Natural killer cell (primary cell): ENCODE measurements at regions not wholly inside any gene's neighbourhood (a gene's known extent, or its start where the extent isn't known, plus 50 kb on each side); places are given as distances from the start of the nearest gene placed in this dataset.

ENCODE experiments used
- ATAC-seq, 3 donors: fragments of 150-1000 bp in 2 of 3; fragments of 200-7000 bp in 1 of 3; cut with Tn5 transposase; 1 replicate in 1 of 3; 2 replicates in 2 of 3; pipeline ENCODE4 v1.10.0; 2021; ENCODE audit warnings: mild to moderate bottlenecking in 2 of 3, moderate library complexity in 2 of 3
- DNase-seq, 2 donors: peaks; one replicate each; pipeline versions ENCODE4 v3.0.0 to v3.0.0-alpha.2; 2013 to 2021; ENCODE audit warnings: mixed read lengths in 1 of 2
- H3K27ac ChIP-seq: one replicate; pipeline ENCODE4 v1.5.1; 2013; ENCODE audit warnings: mild to moderate bottlenecking, low read length
- H3K27me3 ChIP-seq: one replicate; pipeline ENCODE4 v1.6.1; 2013; ENCODE audit warnings: low read length; ENCODE audit not compliant: control insufficient read depth, insufficient read depth
- H3K36me3 ChIP-seq: one replicate; pipeline ENCODE4 v1.6.1; 2013; ENCODE audit warnings: low read length; ENCODE audit not compliant: control insufficient read depth, insufficient read depth
- H3K4me1 ChIP-seq: one replicate; pipeline ENCODE4 v1.6.1; 2013; ENCODE audit warnings: low read length; ENCODE audit not compliant: control insufficient read depth, insufficient read depth
- H3K4me3 ChIP-seq: one replicate; pipeline ENCODE4 v1.5.1; 2013; ENCODE audit warnings: low read length
- H3K9me3 ChIP-seq: one replicate; pipeline ENCODE4 v1.6.1; 2013; ENCODE audit warnings: low read length; ENCODE audit not compliant: control insufficient read depth, insufficient read depth
- H3K27ac Mint-ChIP-seq, 2 donors: one replicate each; pipeline ENCODE4 v1.8.0; 2022; ENCODE audit warnings: mild to moderate bottlenecking in 2 of 2, mixed read lengths in 2 of 2, moderate library complexity in 1 of 2
- H3K27me3 Mint-ChIP-seq, 2 donors: one replicate each; pipeline ENCODE4 v1.8.0; 2022; ENCODE audit warnings: low read depth in 2 of 2, mixed read lengths in 2 of 2
- H3K36me3 Mint-ChIP-seq: one replicate; pipeline ENCODE4 v1.8.0; 2022; ENCODE audit warnings: mixed read lengths
- H3K4me1 Mint-ChIP-seq, 2 donors: one replicate each; pipeline ENCODE4 v1.8.0; 2022; ENCODE audit warnings: mixed read lengths in 2 of 2
- H3K4me3 Mint-ChIP-seq: one replicate; pipeline ENCODE4 v1.8.0; 2022; ENCODE audit warnings: mild to moderate bottlenecking, moderate library complexity, mixed read lengths
- H3K9me3 Mint-ChIP-seq, 2 donors: one replicate each; pipeline ENCODE4 v1.8.0; 2022; ENCODE audit warnings: mixed read lengths in 2 of 2
- CTCF ChIP-seq: fragments of 200-600 bp; IDR thresholded peaks from one replicate; pipeline ENCODE4 v1.8.0; 2022; ENCODE audit warnings: antibody characterized with exemption
- WGBS: methylation state at CpG from one replicate; pipeline ENCODE4 v1.1.7; 2013; ENCODE audit warnings: missing lambda C conversion rate; ENCODE audit not compliant: insufficient coverage; 5-methylcytosine and 5-hydroxymethylcytosine counted together
- intact Hi-C: fragments of 100-400 bp; cut with micrococcal nuclease; formaldehyde crosslinking; loops from one replicate; pipeline ENCODE4 v1.14.2; 2022

- no peaks in the 10 kb centered on the region for H3K36me3 ChIP-seq
- no peaks in the 10 kb centered on the region for H3K27me3 ChIP-seq
- H3K27ac ChIP-seq, result no peak overlapping the region
- WGBS, result 74% methylated on average over 6 of the region's 6 CpGs
- H3K4me1 Mint-ChIP-seq, result no peaks in the 10 kb centered on the region
- H3K27ac Mint-ChIP-seq, result no peak overlapping the region
- H3K9me3 Mint-ChIP-seq, result no peaks in the 10 kb centered on the region
- intact Hi-C loops, result no loop called here
- H3K4me3 Mint-ChIP-seq, result no peak overlapping the region
- no peak for TF ChIP-seq CTCF
- H3K27me3 Mint-ChIP-seq, result peaks cover 19 to 47% of the 10 kb centered on the region in 2 donors
- no peaks in the 10 kb centered on the region for H3K36me3 Mint-ChIP-seq
- no peaks in the 10 kb centered on the region for H3K9me3 ChIP-seq
- ATAC-seq (no peak), DNase-seq (peak in 1 of 2 donors; percentile 6)
- H3K4me1 ChIP-seq, result no peaks in the 10 kb centered on the region
- no peak overlapping the region for H3K4me3 ChIP-seq
Measured at GRCh38 chr5:36820900-36821299, 55.7 kb upstream of the NIPBL start.

DNA sequence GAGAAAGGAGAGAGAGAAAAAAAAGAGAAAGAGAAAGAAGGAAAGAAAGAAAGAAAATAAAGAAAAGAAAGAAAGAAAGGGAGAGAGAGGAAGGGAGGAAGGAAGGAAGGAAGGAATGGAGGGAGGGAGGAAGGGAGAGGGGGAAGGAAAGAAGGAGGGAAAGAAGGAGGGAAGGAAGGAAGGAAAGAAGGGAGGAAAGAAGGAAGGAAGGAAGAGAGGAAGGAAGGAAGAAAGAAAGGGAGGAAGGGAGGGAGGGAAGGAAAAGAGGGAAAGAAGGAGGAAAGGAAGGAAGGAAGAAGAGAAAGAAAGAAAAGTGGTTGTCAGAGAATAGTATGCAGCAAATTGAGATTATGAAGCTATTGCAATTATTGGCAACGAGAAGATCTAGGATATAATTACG is 49.9 kb upstream of the NIPBL start:
- Mint-ChIP-seq H3K4me1 (no peaks in the 10 kb centered on the region), H3K27me3 (peaks cover 23 to 66% of the 10 kb centered on the region in 2 donors), H3K9me3 (peaks cover 0 to 3% of the 10 kb centered on the region in 2 donors), H3K27ac (no peak overlapping the region), H3K4me3 (no peak overlapping the region), H3K36me3 (no peaks in the 10 kb centered on the region)
- H3K27ac ChIP-seq, result no peak overlapping the region
- DNase-seq (no peak), ATAC-seq (no peak)
- H3K36me3 ChIP-seq, result no peaks in the 10 kb centered on the region
- H3K9me3 ChIP-seq, result no peaks in the 10 kb centered on the region
- 92% methylated on average over 2 of the region's 2 CpGs for WGBS
- H3K27me3 ChIP-seq, result no peaks in the 10 kb centered on the region
- no peak overlapping the region for H3K4me3 ChIP-seq
- no peak for TF ChIP-seq CTCF
- intact Hi-C loops, result no loop called here
- H3K4me1 ChIP-seq, result no peaks in the 10 kb centered on the region
